ENCODE measurements at regions not wholly inside any gene's neighbourhood (a gene's known extent, or its start where the extent isn't known, plus 50 kb on each side); places are given as distances from the start of the nearest gene placed in this dataset.
"Not testable (repeated sequence)": the region's sequence is repeated elsewhere in the genome, so short reads cannot be mapped to it uniquely, and the experiment has no call there.

DNA sequence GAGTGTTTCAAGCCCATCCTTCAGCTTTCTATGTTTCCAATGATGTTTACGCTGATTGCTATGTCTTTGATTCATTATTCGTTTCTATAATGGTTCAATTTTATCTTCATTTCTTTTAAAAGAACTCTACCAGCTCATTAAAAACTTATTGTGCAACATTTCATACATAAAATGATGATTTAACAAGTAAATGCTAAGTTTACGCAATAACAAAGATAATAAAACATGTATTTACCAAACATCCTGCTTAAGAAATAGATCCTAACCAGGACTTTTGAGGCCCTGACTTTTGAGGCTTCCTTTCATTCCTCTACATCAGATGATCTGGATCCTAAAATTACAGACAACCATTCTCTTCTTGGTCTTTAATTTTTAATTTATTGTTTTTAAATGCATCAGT, 86.5 kb upstream of the DLGAP1 start:
- peaks cover 11% of the 10 kb centered on the region; the same call in 1 of the 2 replicates for H3K9me3 ChIP-seq
- H3K27ac ChIP-seq, result no peak overlapping the region
- no peak overlapping the region for H3K4me3 ChIP-seq
- H3K27me3 ChIP-seq, result no peaks in the 10 kb centered on the region
- H4K20me1 ChIP-seq, result no peaks in the 10 kb centered on the region
- no peaks in the 10 kb centered on the region for H3K36me3 ChIP-seq
- H3K9ac ChIP-seq, result no peak overlapping the region
- H3K4me1 ChIP-seq, result no peaks in the 10 kb centered on the region
- no peak overlapping the region for H3K4me2 ChIP-seq
- TF ChIP-seq Cebpa-rat (IDR thresholded peaks at IDR 0.05), result no peak

DNA sequence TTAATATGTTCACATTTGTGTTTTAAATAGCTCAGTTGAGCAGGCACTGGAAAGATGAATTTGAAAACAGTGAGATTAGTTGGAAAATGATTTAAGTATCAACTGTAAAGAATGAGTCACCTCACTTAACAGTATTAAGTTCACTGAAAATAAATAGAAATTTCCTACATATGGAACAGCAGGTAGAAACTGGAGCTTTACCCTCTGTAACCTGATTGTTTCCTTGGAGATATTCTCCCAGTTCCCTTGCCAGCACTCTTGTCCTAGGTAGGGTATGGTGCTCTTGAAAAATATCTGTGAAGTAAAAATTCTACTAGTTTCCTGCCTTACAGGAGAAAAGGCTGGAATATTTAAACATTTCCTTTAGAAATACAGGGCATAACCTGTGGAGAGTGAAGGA, 81.3 kb upstream of the DLGAP1 start:
- TF ChIP-seq Cebpa-rat (IDR thresholded peaks at IDR 0.05), result no peak
- no peak overlapping the region for H3K4me3 ChIP-seq
- no peak overlapping the region for H3K4me2 ChIP-seq
- no peak overlapping the region for H3K27ac ChIP-seq
- no peaks in the 10 kb centered on the region for H4K20me1 ChIP-seq
- H3K4me1 ChIP-seq, result no peaks in the 10 kb centered on the region
- peaks cover 36% of the 10 kb centered on the region for H3K9me3 ChIP-seq
- H3K9ac ChIP-seq, result no peak overlapping the region
- H3K36me3 ChIP-seq, result no peaks in the 10 kb centered on the region
- no peaks in the 10 kb centered on the region for H3K27me3 ChIP-seq

DNA sequence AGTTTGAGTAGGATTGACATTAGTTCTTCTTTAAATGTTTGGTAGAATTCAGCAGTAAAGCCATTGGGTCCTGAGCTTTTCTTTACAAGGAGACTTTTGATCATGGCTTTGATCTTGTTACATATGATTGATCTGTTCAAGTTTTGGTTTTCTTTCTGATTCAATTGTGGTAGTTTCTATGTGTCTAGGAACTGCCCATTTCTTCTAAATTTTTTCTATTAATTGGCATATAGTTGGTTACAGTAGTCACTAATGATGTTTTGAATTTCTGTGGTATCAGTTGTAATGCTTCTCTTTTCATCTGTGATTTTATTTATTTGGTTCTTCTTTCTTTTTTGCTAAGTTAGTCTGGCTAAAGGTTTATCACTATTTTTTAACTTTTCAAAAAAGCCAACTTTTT, 73.3 kb upstream of the DLGAP1 start:
- Histone ChIP-seq H3K4me2 (no peak overlapping the region), H3K4me3 (no peak overlapping the region), H4K20me1 (no peaks in the 10 kb centered on the region), H3K9ac (no peak overlapping the region), H3K9me3 (peaks cover 18% of the 10 kb centered on the region), H3K27ac (no peak overlapping the region), H3K27me3 (no peaks in the 10 kb centered on the region), H3K36me3 (no peaks in the 10 kb centered on the region), H3K4me1 (no peaks in the 10 kb centered on the region)
- TF ChIP-seq Cebpa-rat (IDR thresholded peaks at IDR 0.05), result no peak

DNA sequence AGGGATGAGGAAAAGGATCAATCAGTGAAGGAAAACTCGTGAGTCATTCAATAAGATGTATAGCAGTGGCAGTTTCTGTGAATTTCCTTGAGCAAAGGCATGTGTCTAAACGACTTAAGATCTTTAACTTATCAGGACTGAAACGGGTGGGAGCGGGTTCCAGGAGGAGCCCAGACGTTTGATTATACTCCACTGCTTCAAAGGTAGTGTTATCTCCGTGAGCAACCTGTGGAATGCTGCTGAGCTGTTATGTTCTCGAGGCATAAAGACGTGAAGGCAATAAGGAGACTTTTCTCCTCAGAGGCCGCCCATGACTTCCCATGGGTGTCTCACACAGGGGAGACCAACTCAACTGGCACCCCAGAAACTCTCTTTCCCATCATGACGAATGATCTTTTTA, 72.7 kb upstream of the DLGAP1 start:
- H3K27ac ChIP-seq, H3K9ac ChIP-seq, H3K4me3 ChIP-seq: not testable (repeated sequence)

DNA sequence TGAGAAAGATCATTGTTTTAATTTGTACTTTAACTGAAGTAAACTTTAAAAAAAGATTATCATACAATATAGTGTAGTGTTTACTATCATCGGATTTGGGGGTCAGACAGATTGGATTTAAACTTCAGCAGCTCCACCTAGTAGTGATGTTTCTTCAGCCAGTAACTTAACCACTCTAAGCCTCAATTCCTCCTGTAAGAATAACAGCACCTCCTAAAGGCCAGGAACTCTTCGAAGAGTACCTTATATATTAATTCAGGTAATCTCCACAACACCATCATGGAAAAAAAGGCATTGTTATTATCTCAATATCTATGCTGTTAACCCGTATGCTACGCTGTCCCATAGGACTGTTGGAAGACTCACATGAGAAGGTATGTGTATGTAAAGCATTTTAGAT, 69.0 kb upstream of the DLGAP1 start:
- H3K4me1 ChIP-seq, result no peaks in the 10 kb centered on the region
- no peaks in the 10 kb centered on the region for H3K36me3 ChIP-seq
- no peak overlapping the region for H3K27ac ChIP-seq
- TF ChIP-seq Cebpa-rat (IDR thresholded peaks at IDR 0.05), result no peak
- no peaks in the 10 kb centered on the region; the same call in 1 of the 2 replicates for H3K9me3 ChIP-seq
- H3K4me3 ChIP-seq, result no peak overlapping the region
- H3K27me3 ChIP-seq, result no peaks in the 10 kb centered on the region
- no peaks in the 10 kb centered on the region for H4K20me1 ChIP-seq
- H3K9ac ChIP-seq, result no peak overlapping the region
- no peak overlapping the region for H3K4me2 ChIP-seq

More for the DNA sequence above, 72.7 kb upstream of the DLGAP1 start:
- H3K36me3 ChIP-seq, H3K4me1 ChIP-seq, H3K4me2 ChIP-seq, H4K20me1 ChIP-seq, H3K27me3 ChIP-seq: not testable (repeated sequence)
- H3K9me3 ChIP-seq, result peaks cover 12% of the 10 kb centered on the region

DNA sequence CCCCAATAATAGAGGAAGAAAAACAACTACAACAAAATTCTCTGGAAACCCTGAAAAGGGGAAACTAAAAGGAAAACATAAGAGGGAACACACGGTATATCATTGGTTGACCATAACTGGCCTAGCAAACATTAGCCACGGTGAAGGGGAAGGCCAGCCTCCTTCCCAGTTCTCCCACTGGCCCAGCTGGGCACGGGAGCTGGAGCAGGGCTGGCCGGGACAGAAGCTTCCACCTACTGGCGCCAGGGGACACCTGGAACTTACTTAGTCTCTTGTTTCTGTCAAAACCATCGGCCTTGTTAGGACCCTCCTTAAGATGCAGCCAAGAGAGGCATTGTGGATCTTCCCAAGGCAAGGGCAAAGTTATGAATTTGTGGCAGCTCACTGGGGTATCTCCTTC, 56.1 kb upstream of the DLGAP1 start:
- Histone ChIP-seq H3K4me3 (no peak overlapping the region), H4K20me1 (no peaks in the 10 kb centered on the region), H3K4me1 (no peaks in the 10 kb centered on the region), H3K27me3 (no peaks in the 10 kb centered on the region), H3K9ac (no peak overlapping the region), H3K9me3 (peaks cover 8% of the 10 kb centered on the region), H3K27ac (no peak overlapping the region), H3K36me3 (no peaks in the 10 kb centered on the region), H3K4me2 (no peak overlapping the region)
- no peak for TF ChIP-seq Cebpa-rat (IDR thresholded peaks at IDR 0.05)

DNA sequence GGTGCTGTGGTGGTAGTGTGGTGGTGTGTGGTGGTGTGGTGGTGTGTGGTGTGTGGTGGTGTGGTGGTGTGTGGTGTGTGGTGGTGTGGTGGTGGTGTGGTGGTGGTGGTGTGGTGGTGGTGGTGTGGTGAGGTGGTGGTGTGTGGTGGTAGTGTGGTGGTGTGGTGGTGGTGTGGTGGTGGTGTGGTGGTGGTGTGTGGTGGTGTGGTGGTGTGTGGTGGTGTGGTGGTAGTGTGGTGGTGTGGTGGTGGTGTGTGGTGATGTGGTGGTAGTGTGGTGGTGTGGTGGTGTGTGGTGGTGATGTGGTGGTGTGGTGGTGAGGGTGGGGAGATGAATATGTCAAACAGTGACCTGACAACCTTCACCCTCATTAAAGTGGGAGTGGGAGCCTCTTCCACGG, 55.6 kb upstream of the DLGAP1 start:
- H3K27me3 ChIP-seq, result no peaks in the 10 kb centered on the region
- H3K4me3 ChIP-seq, result no peak overlapping the region
- no peak overlapping the region for H3K9ac ChIP-seq
- H4K20me1 ChIP-seq, result no peaks in the 10 kb centered on the region
- H3K27ac ChIP-seq, result no peak overlapping the region
- H3K4me1 ChIP-seq, result no peaks in the 10 kb centered on the region
- H3K36me3 ChIP-seq, result no peaks in the 10 kb centered on the region
- H3K9me3 ChIP-seq, result peaks cover 8% of the 10 kb centered on the region
- no peak overlapping the region for H3K4me2 ChIP-seq
- TF ChIP-seq Cebpa-rat (IDR thresholded peaks at IDR 0.05), result no peak

DNA sequence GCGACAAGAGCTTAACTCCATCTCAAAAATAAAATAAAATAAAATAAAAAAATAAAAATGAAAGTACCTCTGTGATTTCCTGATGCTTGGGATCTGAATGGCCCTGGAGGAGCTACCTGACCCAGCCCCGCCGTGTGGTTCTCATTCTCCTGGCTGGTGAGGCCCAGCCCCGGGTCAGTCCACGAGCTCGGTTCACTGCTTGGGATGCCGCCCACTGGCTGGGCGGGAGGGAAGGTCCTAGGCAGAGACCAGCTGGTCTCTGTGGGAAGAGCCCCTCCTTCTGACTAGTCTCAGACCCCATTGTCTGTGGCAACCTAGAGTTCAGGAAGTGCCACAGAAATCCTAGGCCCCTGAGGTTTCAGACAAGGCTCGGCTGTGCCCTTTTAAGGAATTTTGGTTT, 55.1 kb upstream of the DLGAP1 start:
- Histone ChIP-seq H3K27ac (no peak overlapping the region), H3K9ac (no peak overlapping the region), H3K9me3 (peaks cover 8% of the 10 kb centered on the region), H3K4me2 (no peak overlapping the region), H3K36me3 (no peaks in the 10 kb centered on the region), H3K4me1 (no peaks in the 10 kb centered on the region), H3K27me3 (no peaks in the 10 kb centered on the region), H3K4me3 (no peak overlapping the region), H4K20me1 (no peaks in the 10 kb centered on the region)
- no peak for TF ChIP-seq Cebpa-rat (IDR thresholded peaks at IDR 0.05)

Data from BLaER1 (cell line).